Panc1 (cell line): ENCODE measurements at regions not wholly inside any gene's neighbourhood (a gene's known extent, or its start where the extent isn't known, plus 50 kb on each side); places are given as distances from the start of the nearest gene placed in this dataset.

Experiments used
- CTCF ChIP-seq: fragments of 450-650 bp; IDR thresholded peaks from 2 replicates; pipeline ENCODE4 v1.5.1; 2017; ENCODE audit warnings: mild to moderate bottlenecking
- POLR2AphosphoS5 ChIP-seq: IDR thresholded peaks from 2 replicates; pipeline ENCODE4 v1.6.1; 2012; ENCODE audit warnings: mild to moderate bottlenecking, low read depth, low read length, moderate library complexity
- REST ChIP-seq, 2 experiments: IDR thresholded peaks; 2 replicates each; pipeline ENCODE4 v1.6.1; 2011 to 2012; ENCODE audit warnings: low read depth in 2 of 2, control low read depth in 1 of 2, low read length in 1 of 2, mild to moderate bottlenecking in 1 of 2, moderate library complexity in 1 of 2; ENCODE audit not compliant: insufficient read depth in 1 of 2
- SIN3A ChIP-seq: IDR thresholded peaks from 2 replicates; pipeline ENCODE4 v1.6.1; 2012; ENCODE audit warnings: low read depth, mild to moderate bottlenecking, low read length, moderate library complexity, borderline replicate concordance; ENCODE audit not compliant: insufficient read depth
- TCF7L2 ChIP-seq: IDR thresholded peaks from 2 replicates; pipeline ENCODE4 v1.6.1; 2011; ENCODE audit warnings: mild to moderate bottlenecking, low read depth, low read length, inconsistent platforms

GRCh38 chr3:75337226-75337900, 326.8 kb upstream of the FRG2C start:
- TF ChIP-seq CTCF (no peak), SIN3A (no peak), REST (IDR thresholded peaks at IDR 0.05; ENCODE audit: insufficient read depth in 1 of 2, low read depth in 2 of 2, low read length in 1 of 2) (no peak), POLR2AphosphoS5 (no peak), TCF7L2 (no peak)
